ENCODE measurements at regions not wholly inside any gene's neighbourhood (a gene's known extent, or its start where the extent isn't known, plus 50 kb on each side); places are given as distances from the start of the nearest gene placed in this dataset.

GRCh38 chr18:38565513-38565912, 999.9 kb upstream of the CELF4 start (continued):
- TF ChIP-seq RXRA (IDR thresholded peaks at IDR 0.05) (no peak), GABPA (IDR thresholded peaks at IDR 0.05 in 1 of 2, conservative IDR thresholded peaks at IDR 0.05 in 1 of 2) (no peak)

GRCh38 chr18:38563396-38563980, 997.9 kb upstream of the CELF4 start:
- 69% methylated on average over 2 of the region's 2 CpGs for WGBS

GRCh38 chr18:38557006-38557405, 991.4 kb upstream of the CELF4 start:
- no peak overlapping the region for H3K27ac ChIP-seq (ENCODE audit: low read depth in 1 of 2, low read length in 2 of 2)
- TF ChIP-seq ZBTB33 (IDR thresholded peaks at IDR 0.05) (no peak), EGR1 (IDR thresholded peaks at IDR 0.05; ENCODE audit: low read depth in 2 of 2) (no peak), TAF1 (conservative IDR thresholded peaks at IDR 0.05) (no peak), HNF4A (conservative IDR thresholded peaks at IDR 0.05) (no peak), MAX (IDR thresholded peaks at IDR 0.05) (no peak), NR2F2 (IDR thresholded peaks at IDR 0.05) (no peak), CTCF (IDR thresholded peaks at IDR 0.05; ENCODE audit: low read depth, low read length, missing input control) (no peak), YY1 (IDR thresholded peaks at IDR 0.05) (no peak), JUND (IDR thresholded peaks at IDR 0.05) (no peak), RAD21 (IDR thresholded peaks at IDR 0.05) (no peak), FOXA1 (IDR thresholded peaks at IDR 0.05) (no peak), HNF4G (IDR thresholded peaks at IDR 0.05) (no peak), FOXA2 (IDR thresholded peaks at IDR 0.05) (no peak), REST (IDR thresholded peaks at IDR 0.05) (no peak), SP1 (IDR thresholded peaks at IDR 0.05) (no peak), RXRA (IDR thresholded peaks at IDR 0.05) (no peak), GABPA (IDR thresholded peaks at IDR 0.05 in 1 of 2, conservative IDR thresholded peaks at IDR 0.05 in 1 of 2) (no peak), ATF3 (IDR thresholded peaks at IDR 0.05) (no peak)
- no peaks in the 10 kb centered on the region for H3K36me3 ChIP-seq (ENCODE audit: control insufficient read depth in 4 of 4, insufficient read depth in 3 of 4, low read depth in 1 of 4, low read length in 3 of 4)
- H3K4me3 ChIP-seq (ENCODE audit: low read depth in 1 of 3, low read length in 3 of 3): no peak overlapping the region
- DNase-seq (ENCODE audit: low spot score): no peak
- no peaks in the 10 kb centered on the region for H3K27me3 ChIP-seq (ENCODE audit: control insufficient read depth in 4 of 4, insufficient read depth in 4 of 4, low read length in 3 of 4)
- WGBS: 45% methylated on average over 5 of the region's 5 CpGs
- no peaks in the 10 kb centered on the region for H3K9me3 ChIP-seq (ENCODE audit: control insufficient read depth in 4 of 4, low read length in 3 of 4)
- no peak overlapping the region for H3K9ac ChIP-seq (ENCODE audit: low read depth in 1 of 2, low read length in 2 of 2)
- no peaks in the 10 kb centered on the region for H3K4me1 ChIP-seq (ENCODE audit: control insufficient read depth in 4 of 4, insufficient read depth in 4 of 4, low read length in 3 of 4)

More at GRCh38 chr18:38563396-38563980, 997.9 kb upstream of the CELF4 start:
- TF ChIP-seq YY1 (IDR thresholded peaks at IDR 0.05) (no peak), FOXA1 (IDR thresholded peaks at IDR 0.05) (no peak)
- no peak overlapping the region for H3K4me3 ChIP-seq (ENCODE audit: low read depth in 1 of 3, low read length in 3 of 3)
- DNase-seq (ENCODE audit: low spot score): no peak
- H3K9ac ChIP-seq (ENCODE audit: low read depth in 1 of 2, low read length in 2 of 2): no peak overlapping the region
- no peak overlapping the region for H3K27ac ChIP-seq (ENCODE audit: low read depth in 1 of 2, low read length in 2 of 2)
- H3K36me3 ChIP-seq (ENCODE audit: control insufficient read depth in 4 of 4, insufficient read depth in 3 of 4, low read depth in 1 of 4, low read length in 3 of 4): no peaks in the 10 kb centered on the region
- no peaks in the 10 kb centered on the region for H3K9me3 ChIP-seq (ENCODE audit: control insufficient read depth in 4 of 4, low read length in 3 of 4)
- peaks cover 0 to 4% (median 0%) of the 10 kb centered on the region in 4 donors for H3K27me3 ChIP-seq (ENCODE audit: control insufficient read depth in 4 of 4, insufficient read depth in 4 of 4, low read length in 3 of 4)
- H3K4me1 ChIP-seq (ENCODE audit: control insufficient read depth in 4 of 4, insufficient read depth in 4 of 4, low read length in 3 of 4): no peaks in the 10 kb centered on the region

Measured in liver (tissue), 8 donors.